Naive thymus-derived CD4-positive, alpha-beta T cell (primary cell): ENCODE measurements at regions not wholly inside any gene's neighbourhood (a gene's known extent, or its start where the extent isn't known, plus 50 kb on each side); places are given as distances from the start of the nearest gene placed in this dataset.

ENCODE experiments used
- ATAC-seq: fragments of 150-1000 bp; cut with Tn5 transposase; 2 replicates; pipeline ENCODE4 v1.10.0; 2021; ENCODE audit warnings: mild to moderate bottlenecking, moderate library complexity
- CTCF ChIA-PET: fragments of 350-600 bp; sonication (Branson Sonifier 250); formaldehyde crosslinking; loops from one replicate; lab custom pipeline; 2021; ENCODE audit warnings: antibody characterized with exemption; lab: Charles Lee
- POLR2A ChIA-PET: fragments of 350-600 bp; sonication (Branson Sonifier 250); formaldehyde crosslinking; loops from one replicate; lab custom pipeline; 2021; ENCODE audit warnings: antibody characterized with exemption, inconsistent platforms; lab: Charles Lee
- DNase-seq, 9 donors: peaks; one replicate each; pipeline versions ENCODE4 v3.0.0 to v3.0.0-alpha.2; 2020 to 2022; ENCODE audit warnings: mixed read lengths in 1 of 9
- H3K27ac ChIP-seq: one replicate; pipeline ENCODE4 v1.7.0; 2013; ENCODE audit warnings: mild to moderate bottlenecking, low read depth, low read length, moderate library complexity
- H3K27me3 ChIP-seq, 2 donors: one replicate each; pipeline ENCODE4 v1.7.0; 2013; ENCODE audit warnings: low read length in 2 of 2, mild to moderate bottlenecking in 2 of 2, moderate library complexity in 2 of 2; ENCODE audit not compliant: control insufficient read depth in 2 of 2, insufficient read depth in 2 of 2
- H3K36me3 ChIP-seq, 3 experiments: 1 replicate in 2 of 3; 2 replicates in 1 of 3; pipeline ENCODE4 v1.7.0; 2013; ENCODE audit warnings: low read length in 3 of 3, mild to moderate bottlenecking in 3 of 3, moderate library complexity in 1 of 3; ENCODE audit not compliant: insufficient read depth in 3 of 3, control insufficient read depth in 2 of 3
- H3K4me1 ChIP-seq, 2 donors: one replicate each; pipeline ENCODE4 v1.7.0; 2013; ENCODE audit warnings: low read length in 2 of 2, mild to moderate bottlenecking in 2 of 2, moderate library complexity in 1 of 2; ENCODE audit not compliant: control insufficient read depth in 2 of 2, insufficient read depth in 2 of 2
- H3K4me3 ChIP-seq: 2 replicates; pipeline ENCODE4 v1.7.0; 2013; ENCODE audit warnings: mild to moderate bottlenecking, low read length
- H3K9me3 ChIP-seq, 3 experiments: 1 replicate in 2 of 3; 2 replicates in 1 of 3; pipeline ENCODE4 v1.7.0; 2013; ENCODE audit warnings: low read length in 3 of 3; ENCODE audit not compliant: control insufficient read depth in 2 of 3
- H3K27ac Mint-ChIP-seq, 9 donors: one replicate each; pipeline ENCODE4 v1.8.0; 2020 to 2022; ENCODE audit warnings: mixed read lengths in 9 of 9, mild to moderate bottlenecking in 8 of 9, moderate library complexity in 5 of 9, inconsistent platforms in 2 of 9
- H3K27me3 Mint-ChIP-seq, 5 donors: one replicate each; pipeline ENCODE4 v1.8.0; 2021 to 2022; ENCODE audit warnings: mixed read lengths in 5 of 5, mild to moderate bottlenecking in 1 of 5
- H3K36me3 Mint-ChIP-seq, 5 donors: one replicate each; pipeline ENCODE4 v1.8.0; 2020 to 2022; ENCODE audit warnings: mixed read lengths in 5 of 5, mild to moderate bottlenecking in 3 of 5, inconsistent platforms in 1 of 5
- H3K4me1 Mint-ChIP-seq, 7 donors: one replicate each; pipeline ENCODE4 v1.8.0; 2020 to 2022; ENCODE audit warnings: mixed read lengths in 7 of 7, mild to moderate bottlenecking in 3 of 7, inconsistent platforms in 1 of 7
- H3K4me3 Mint-ChIP-seq, 10 donors: one replicate each; pipeline ENCODE4 v1.8.0; 2020 to 2022; ENCODE audit warnings: mild to moderate bottlenecking in 10 of 10, mixed read lengths in 10 of 10, moderate library complexity in 6 of 10, inconsistent platforms in 2 of 10
- H3K9me3 Mint-ChIP-seq, 11 donors: one replicate each; pipeline ENCODE4 v1.8.0; 2020 to 2022; ENCODE audit warnings: mixed read lengths in 11 of 11, mild to moderate bottlenecking in 4 of 11, inconsistent platforms in 1 of 11, moderate library complexity in 1 of 11
- intact Hi-C, 2 donors: fragments of 100-400 bp; cut with micrococcal nuclease; formaldehyde crosslinking; loops; one replicate each; pipeline ENCODE4 v1.15.1; 2023

- intact Hi-C loops = no loop called here
- Mint-ChIP-seq H3K4me1 (peaks cover 0 to 1% (median 0%) of the 10 kb centered on the region in 7 donors), H3K4me3 (no peak overlapping the region), H3K27ac (no peak overlapping the region), H3K9me3 (peaks cover 0 to 2% (median 0%) of the 10 kb centered on the region in 11 donors), H3K36me3 (no peaks in the 10 kb centered on the region), H3K27me3 (peaks cover 14 to 38% (median 17%) of the 10 kb centered on the region in 5 donors)
- ATAC-seq = no peak
- Histone ChIP-seq H3K4me3 (no peak overlapping the region), H3K4me1 (no peaks in the 10 kb centered on the region), H3K36me3 (no peaks in the 10 kb centered on the region), H3K27me3 (no peaks in the 10 kb centered on the region), H3K27ac (no peak overlapping the region), H3K9me3 (no peaks in the 10 kb centered on the region)
- POLR2A ChIA-PET = no interaction called here
- no peak for DNase-seq
- CTCF ChIA-PET = interaction anchor here (0.6 kb wide), 1 partner anchor 612 kb away, joined by 4 read pairs; no protein-coding TSS in a partner anchor
These were observed 103.0 kb downstream of the PCSK1 start for GRCh38 chr5:96329886-96330529.

GRCh38 chr5:96329289-96329688, 103.8 kb downstream of the PCSK1 start:
- ATAC-seq = no peak
- ChIA-PET CTCF (no interaction called here), POLR2A (no interaction called here)
- peaks cover 14 to 38% (median 18%) of the 10 kb centered on the region in 5 donors for H3K27me3 Mint-ChIP-seq
- no peak for DNase-seq
- H3K4me1 Mint-ChIP-seq = peaks cover 0 to 1% (median 0%) of the 10 kb centered on the region in 7 donors
- no peak overlapping the region for H3K27ac ChIP-seq
- H3K4me3 Mint-ChIP-seq = no peak overlapping the region
- no peak overlapping the region for H3K4me3 ChIP-seq
- H3K4me1 ChIP-seq = no peaks in the 10 kb centered on the region
- intact Hi-C loops = no loop called here
- H3K27me3 ChIP-seq = no peaks in the 10 kb centered on the region
- H3K9me3 Mint-ChIP-seq = peaks cover 0 to 2% (median 0%) of the 10 kb centered on the region in 11 donors
- no peaks in the 10 kb centered on the region for H3K9me3 ChIP-seq
- no peaks in the 10 kb centered on the region for H3K36me3 ChIP-seq
- no peaks in the 10 kb centered on the region for H3K36me3 Mint-ChIP-seq
- H3K27ac Mint-ChIP-seq = no peak overlapping the region

GRCh38 chr5:96327722-96328121, 105.3 kb downstream of the PCSK1 start:
- Histone ChIP-seq H3K9me3 (no peaks in the 10 kb centered on the region), H3K27me3 (no peaks in the 10 kb centered on the region), H3K27ac (no peak overlapping the region), H3K4me1 (no peaks in the 10 kb centered on the region), H3K36me3 (no peaks in the 10 kb centered on the region), H3K4me3 (no peak overlapping the region)
- intact Hi-C loops = no loop called here
- no peak overlapping the region for H3K4me3 Mint-ChIP-seq
- peaks cover 0 to 3% (median 0%) of the 10 kb centered on the region in 11 donors for H3K9me3 Mint-ChIP-seq
- no peak for DNase-seq
- no peak overlapping the region for H3K27ac Mint-ChIP-seq
- CTCF ChIA-PET = interaction anchor here (0.7 to 0.8 kb wide), 2 partner anchors 9 to 784 kb away, joined by 3 to 4 read pairs; no protein-coding TSS in a partner anchor
- H3K36me3 Mint-ChIP-seq = no peaks in the 10 kb centered on the region
- peaks cover 7 to 34% (median 25%) of the 10 kb centered on the region in 5 donors for H3K27me3 Mint-ChIP-seq
- H3K4me1 Mint-ChIP-seq = peaks cover 0 to 1% (median 0%) of the 10 kb centered on the region in 7 donors
- no peak for ATAC-seq
- POLR2A ChIA-PET = no interaction called here

- DNase-seq = no peak
- Histone ChIP-seq H3K4me1 (no peaks in the 10 kb centered on the region), H3K9me3 (no peaks in the 10 kb centered on the region), H3K27me3 (no peaks in the 10 kb centered on the region), H3K36me3 (no peaks in the 10 kb centered on the region), H3K4me3 (no peak overlapping the region), H3K27ac (no peak overlapping the region)
- H3K4me1 Mint-ChIP-seq = peaks cover 0 to 1% (median 0%) of the 10 kb centered on the region in 7 donors
- H3K36me3 Mint-ChIP-seq = no peaks in the 10 kb centered on the region
- H3K4me3 Mint-ChIP-seq = no peak overlapping the region
- H3K9me3 Mint-ChIP-seq = peaks cover 0 to 8% (median 0%) of the 10 kb centered on the region in 11 donors
- POLR2A ChIA-PET = no interaction called here
- H3K27ac Mint-ChIP-seq = no peak overlapping the region
- peaks cover 5 to 29% (median 20%) of the 10 kb centered on the region in 5 donors for H3K27me3 Mint-ChIP-seq
- CTCF ChIA-PET = no interaction called here
- no peak for ATAC-seq
- intact Hi-C loops = no loop called here
These were observed 106.1 kb downstream of the PCSK1 start for GRCh38 chr5:96326902-96327301.

- no peak for DNase-seq
- no peaks in the 10 kb centered on the region for H3K9me3 ChIP-seq
These were observed 108.3 kb downstream of the PCSK1 start for GRCh38 chr5:96324708-96325107.

GRCh38 chr5:96322865-96323264, 110.2 kb downstream of the PCSK1 start:
- Mint-ChIP-seq H3K9me3 (peaks cover 0 to 8% (median 0%) of the 10 kb centered on the region in 11 donors), H3K27me3 (peaks cover 0 to 13% (median 5%) of the 10 kb centered on the region in 5 donors), H3K36me3 (peaks cover 0 to 2% (median 0%) of the 10 kb centered on the region in 5 donors), H3K27ac (no peak overlapping the region), H3K4me1 (no peaks in the 10 kb centered on the region), H3K4me3 (no peak overlapping the region)
- ATAC-seq (no peak), DNase-seq (no peak)
- CTCF ChIA-PET = interaction anchor here (0.6 to 1.1 kb wide), 2 partner anchors 13 to 301 kb away, joined by 5 to 7 read pairs; no protein-coding TSS in a partner anchor
- no peak overlapping the region for H3K4me3 ChIP-seq
- H3K36me3 ChIP-seq = no peaks in the 10 kb centered on the region
- no peaks in the 10 kb centered on the region for H3K27me3 ChIP-seq
- H3K9me3 ChIP-seq = no peaks in the 10 kb centered on the region
- intact Hi-C loops = no loop called here
- H3K27ac ChIP-seq = no peak overlapping the region
- POLR2A ChIA-PET = no interaction called here
- no peaks in the 10 kb centered on the region for H3K4me1 ChIP-seq

More at GRCh38 chr5:96324708-96325107, 108.3 kb downstream of the PCSK1 start:
- intact Hi-C loops = no loop called here
- Histone ChIP-seq H3K27me3 (no peaks in the 10 kb centered on the region), H3K36me3 (no peaks in the 10 kb centered on the region), H3K4me3 (no peak overlapping the region), H3K4me1 (no peaks in the 10 kb centered on the region), H3K27ac (no peak overlapping the region)
- POLR2A ChIA-PET = no interaction called here
- Mint-ChIP-seq H3K4me1 (peaks cover 0 to 1% (median 0%) of the 10 kb centered on the region in 7 donors), H3K27me3 (peaks cover 0 to 18% (median 5%) of the 10 kb centered on the region in 5 donors), H3K27ac (no peak overlapping the region), H3K9me3 (peaks cover 0 to 8% (median 0%) of the 10 kb centered on the region in 11 donors), H3K36me3 (no peaks in the 10 kb centered on the region), H3K4me3 (no peak overlapping the region)
- CTCF ChIA-PET = interaction anchor here (0.6 to 1.0 kb wide), 2 partner anchors 10 to 544 kb away, joined by 3 to 4 read pairs; no protein-coding TSS in a partner anchor
- no peak for ATAC-seq
